ENCODE measurements at regions not wholly inside any gene's neighbourhood (a gene's known extent, or its start where the extent isn't known, plus 50 kb on each side); places are given as distances from the start of the nearest gene placed in this dataset.

GRCh38 chr13:64202517-64202916 is 2786.9 kb upstream of the PCDH20 start:
- H3K4me3 ChIP-seq (ENCODE audit: insufficient read depth, low read depth, low read length) = no peak overlapping the region
- no peak overlapping the region for H3K18ac ChIP-seq (ENCODE audit: low read depth, low read length)
- H4K91ac ChIP-seq (ENCODE audit: insufficient read depth, low read depth, low read length) = no peak overlapping the region
- H2AK9ac ChIP-seq (replicated peaks; ENCODE audit: low read depth, low read length, poor library complexity) = no peak overlapping the region
- H4K8ac ChIP-seq (ENCODE audit: low read depth in 2 of 2, low read length in 2 of 2) = no peak overlapping the region
- no peak overlapping the region for H3K23ac ChIP-seq (ENCODE audit: low read depth, low read length)
- H2AK5ac ChIP-seq (ENCODE audit: low read depth, low read length) = no peak overlapping the region
- ATAC-seq (ENCODE audit: low read depth) (no peak), DNase-seq (no peak)
- H2BK5ac ChIP-seq (ENCODE audit: low read depth, low read length, poor library complexity, severe bottlenecking) = no peak overlapping the region
- H3K9me1 ChIP-seq (ENCODE audit: insufficient read depth, low read length) = no peaks in the 10 kb centered on the region
- H3K36me3 ChIP-seq (ENCODE audit: control insufficient read depth, insufficient read depth, low read length) = no peaks in the 10 kb centered on the region
- no peaks in the 10 kb centered on the region for H3K9me3 ChIP-seq (ENCODE audit: control insufficient read depth, insufficient read depth, low read length)
- no peak overlapping the region for H4K5ac ChIP-seq (ENCODE audit: low read depth, low read length)
- H3K4me1 ChIP-seq (ENCODE audit: control insufficient read depth, insufficient read depth, low read length) = no peaks in the 10 kb centered on the region
- ChIA-PET CTCF (no interaction called here), POLR2A (ENCODE audit: unreplicated experiment) (no interaction called here)
- no peak overlapping the region for H3K4me2 ChIP-seq (ENCODE audit: low read depth, low read length)
- no peak overlapping the region for H3K27ac ChIP-seq (ENCODE audit: insufficient read depth, low read length)
- H3K4ac ChIP-seq (ENCODE audit: low read depth, low read length) = no peak overlapping the region
- H3K9ac ChIP-seq (ENCODE audit: low read depth, low read length) = no peak overlapping the region
- dilution Hi-C loops (cut with HindIII; ENCODE audit: low sequenced_read_pairs, unreplicated experiment) = no loop called here
- H2BK15ac ChIP-seq (ENCODE audit: low read depth, low read length) = no peak overlapping the region
- no peaks in the 10 kb centered on the region for H3K27me3 ChIP-seq (ENCODE audit: control insufficient read depth, insufficient read depth, low read length)
- no CpG with 5 or more reads among the region's 1 CpG for WGBS, 2 experiments (ENCODE audit: extremely low coverage in 2 of 2, insufficient read length in 1 of 2)
- in situ Hi-C loops (cut with MboI; ENCODE audit: low sequenced_read_pairs) = no loop called here
- no peak overlapping the region for H3K14ac ChIP-seq (replicated peaks; ENCODE audit: low read depth, low read length)
- no peak overlapping the region for H2BK20ac ChIP-seq (ENCODE audit: low read depth, low read length)
- TF ChIP-seq RAD21 (IDR thresholded peaks at IDR 0.05; ENCODE audit: low read length) (no peak), RCOR1 (IDR thresholded peaks at IDR 0.05; ENCODE audit: insufficient replicate concordance, low read length) (no peak), USF2 (IDR thresholded peaks at IDR 0.05; ENCODE audit: low read depth, low read length) (no peak)
- no peaks in the 10 kb centered on the region for H4K20me1 ChIP-seq (ENCODE audit: insufficient read depth, low read length)
- intact Hi-C loops (cut with micrococcal nuclease) = no loop called here
- H3K56ac ChIP-seq (ENCODE audit: extremely low read depth, insufficient read depth, low read length) = no peak overlapping the region
- no peaks in the 10 kb centered on the region for H3K79me1 ChIP-seq (ENCODE audit: low read depth in 1 of 2, low read length in 2 of 2)
- no TSS peak for BruUV-seq (replicated peaks)
- no peak overlapping the region for H2BK120ac ChIP-seq (ENCODE audit: low read depth, low read length)
- H2AFZ ChIP-seq (replicated peaks; ENCODE audit: low read length, poor library complexity) = no peak overlapping the region
